GM12878 (cell line): ENCODE measurements at regions not wholly inside any gene's neighbourhood (a gene's known extent, or its start where the extent isn't known, plus 50 kb on each side); places are given as distances from the start of the nearest gene placed in this dataset.

Experiments
- ATAC-seq: fragments of 200-7000 bp; cut with Tn5 transposase; 3 replicates; pipeline ENCODE4 v1.9.1; 2020; ENCODE audit warnings: mild to moderate bottlenecking, moderate library complexity
- BruUV-seq: library from RNA; stranded (reverse); fragments of 400-500 nt; replicated peaks from 2 replicates; lab custom pipeline; 2021; lab: Mats Ljungman, UMichigan
- CTCF ChIA-PET: fragments of 300-600 bp; sonication (Branson Sonifier 250); formaldehyde crosslinking; extraction: SDS; loops from one replicate; lab custom pipeline; 2021; ENCODE audit warnings: inconsistent platforms; lab: Yijun Ruan, JAX
- POLR2A ChIA-PET: fragments of 350-600 bp; formaldehyde crosslinking; extraction: SDS; loops from one replicate; lab custom pipeline; 2021; ENCODE audit warnings: inconsistent platforms; lab: Charles Lee
- RAD21 ChIA-PET: fragments of 300-600 bp; sonication (Branson Sonifier 250); formaldehyde crosslinking; loops from one replicate; lab custom pipeline; 2023; ENCODE audit warnings: antibody characterized with exemption; ENCODE audit not compliant: unreplicated experiment; lab: Charles Lee
- SMC1A ChIA-PET: fragments of 300-600 bp; sonication (Branson Sonifier 250); formaldehyde crosslinking; loops from one replicate; lab custom pipeline; 2023; ENCODE audit not compliant: unreplicated experiment, uncharacterized antibody; lab: Charles Lee
- DNase-seq: peaks from one replicate; pipeline ENCODE4 v3.0.0-alpha.2; 2011; ENCODE audit warnings: low read depth, low spot score
- FAIRE-seq: peaks from 3 replicates; lab custom pipeline; 2011; peaks lifted over from hg19 to GRCh38; lab: Jason Lieb, UNC
- H2AFZ ChIP-seq: 2 replicates; pipeline ENCODE4 v1.6.0; 2011; ENCODE audit warnings: low read depth, low read length, control low read depth; ENCODE audit not compliant: control insufficient read depth
- H3K27ac ChIP-seq: 2 replicates; pipeline ENCODE4 v1.5.1; 2011; ENCODE audit warnings: control low read depth; ENCODE audit not compliant: control insufficient read depth, insufficient read depth
- H3K27me3 ChIP-seq, 2 experiments: replicated peaks in 1 of 2; 2 replicates each; pipeline versions ENCODE4 v1.6.0 to v1.6.1; 2011; ENCODE audit warnings: low read length in 1 of 2; ENCODE audit not compliant: control insufficient read depth in 2 of 2, insufficient read depth in 2 of 2
- H3K36me3 ChIP-seq, 2 experiments: 2 replicates each; pipeline ENCODE4 v1.5.1; 2011; ENCODE audit warnings: low read length in 1 of 2; ENCODE audit not compliant: control insufficient read depth in 2 of 2, insufficient read depth in 2 of 2
- H3K4me1 ChIP-seq: 2 replicates; pipeline ENCODE4 v1.6.1; 2011; ENCODE audit warnings: mild to moderate bottlenecking, low read length, moderate library complexity, mixed read lengths; ENCODE audit not compliant: control insufficient read depth, insufficient read depth
- H3K4me2 ChIP-seq: 2 replicates; pipeline ENCODE4 v1.6.0; 2011; ENCODE audit warnings: control low read depth; ENCODE audit not compliant: control insufficient read depth, insufficient read depth
- H3K4me3 ChIP-seq: fragments of 200-600 bp; sonication (generic); 2 replicates; pipeline ENCODE4 v1.5.1; 2016
- H3K79me2 ChIP-seq: 2 replicates; pipeline ENCODE4 v1.6.0; 2011; ENCODE audit warnings: low read length; ENCODE audit not compliant: control insufficient read depth, insufficient read depth
- H3K9ac ChIP-seq: 2 replicates; pipeline ENCODE4 v1.8.0; 2011; ENCODE audit warnings: low read length, control low read depth, mixed read lengths; ENCODE audit not compliant: control insufficient read depth, insufficient read depth
- H3K9me3 ChIP-seq: replicated peaks from 3 replicates; pipeline ENCODE4 v1.5.1; 2011; ENCODE audit warnings: mild to moderate bottlenecking, low read length; ENCODE audit not compliant: control insufficient read depth, insufficient read depth
- H4K20me1 ChIP-seq: 2 replicates; pipeline ENCODE4 v1.6.0; 2011; ENCODE audit not compliant: control insufficient read depth, insufficient read depth
- CBX3 ChIP-seq: fragments of 200-600 bp; sonication (generic); IDR thresholded peaks from 2 replicates; pipeline ENCODE4 v1.6.1; 2016; ENCODE audit warnings: low read depth, borderline replicate concordance
- CHD1 ChIP-seq: IDR thresholded peaks from 2 replicates; pipeline ENCODE4 v1.6.1; 2012; ENCODE audit warnings: low read depth, low read length, improper control_type of control experiment
- KDM1A ChIP-seq: fragments of 200-600 bp; sonication (generic); IDR thresholded peaks from 2 replicates; pipeline ENCODE4 v1.6.1; 2016; ENCODE audit warnings: borderline replicate concordance
- MXI1 ChIP-seq: fragments of 150-350 bp; IDR thresholded peaks from 2 replicates; pipeline ENCODE4 v1.6.1; 2011; ENCODE audit warnings: low read depth, mild to moderate bottlenecking, inconsistent platforms, low read length, improper control_type of control experiment
- NBN ChIP-seq: fragments of 450-650 bp; IDR thresholded peaks from 2 replicates; pipeline ENCODE4 v1.6.1; 2016
- NFXL1 ChIP-seq: fragments of 450-650 bp; IDR thresholded peaks from 2 replicates; pipeline ENCODE4 v1.6.1; 2017; ENCODE audit warnings: antibody characterized with exemption, mild to moderate bottlenecking, borderline replicate concordance
- PAX5 ChIP-seq: IDR thresholded peaks from 2 replicates; pipeline ENCODE4 v1.6.1; 2011; ENCODE audit warnings: low read depth, low read length, borderline replicate concordance
- RBBP5 ChIP-seq: fragments of 200-600 bp; sonication (generic); conservative IDR thresholded peaks from 2 replicates; pipeline ENCODE4 v1.6.1; 2016
- SMAD1 ChIP-seq: fragments of 450-650 bp; IDR thresholded peaks from 2 replicates; pipeline ENCODE4 v1.6.1; 2018; ENCODE audit warnings: mild to moderate bottlenecking, low read depth; ENCODE audit not compliant: partially characterized antibody
- SPI1 ChIP-seq: IDR thresholded peaks from 2 replicates; pipeline ENCODE4 v1.6.1; 2011; ENCODE audit warnings: low read depth, mild to moderate bottlenecking, low read length, moderate library complexity, borderline replicate concordance; ENCODE audit not compliant: insufficient read depth
- ZNF622 ChIP-seq: fragments of 450-650 bp; IDR thresholded peaks from 2 replicates; pipeline ENCODE4 v1.6.1; 2017; ENCODE audit warnings: mild to moderate bottlenecking, inconsistent platforms
- WGBS: methylation state at CpG from one replicate; pipeline ENCODE4 v1.1.6; 2016; ENCODE audit warnings: low lambda C conversion rate; ENCODE audit not compliant: insufficient replicate concordance, insufficient coverage; ENCODE audit errors: missing lambda C conversion rate; 5-methylcytosine and 5-hydroxymethylcytosine counted together
- in situ Hi-C: fragments of 300-500 bp; cut with MboI; formaldehyde crosslinking; loops from 9 replicates; pipeline ENCODE4 v1.14.3; 2018; ENCODE audit warnings: mixed read lengths
- intact Hi-C: fragments of 100-400 bp; cut with micrococcal nuclease; formaldehyde crosslinking; loops from one replicate; pipeline ENCODE4 v1.14.2; 2022; ENCODE audit not compliant: unreplicated experiment
- TF ChIP-seq, protein P1 (sequence below): fragments of 450-650 bp; IDR thresholded peaks from 2 replicates; pipeline ENCODE4 v1.6.1; 2017; ENCODE audit warnings: antibody characterized with exemption, mild to moderate bottlenecking, moderate library complexity
- TF ChIP-seq, protein P2 (sequence below): fragments of 450-650 bp; IDR thresholded peaks from 2 replicates; pipeline ENCODE4 v1.6.1; 2018; ENCODE audit warnings: mild to moderate bottlenecking, low read depth, moderate library complexity; ENCODE audit not compliant: partially characterized antibody

- BruUV-seq = no TSS peak
- ATAC-seq = no peak
- no peaks in the 10 kb centered on the region for H3K36me3 ChIP-seq
- TF ChIP-seq NBN = no peak
- no peak for TF ChIP-seq SPI1
- no peak for TF ChIP-seq CHD1
- TF ChIP-seq RBBP5 = no peak
- TF ChIP-seq NFXL1 = no peak
- TF ChIP-seq MXI1 = no peak
- TF ChIP-seq ZNF622 = no peak
- TF ChIP-seq KDM1A = no peak
- TF ChIP-seq, protein P1, sequence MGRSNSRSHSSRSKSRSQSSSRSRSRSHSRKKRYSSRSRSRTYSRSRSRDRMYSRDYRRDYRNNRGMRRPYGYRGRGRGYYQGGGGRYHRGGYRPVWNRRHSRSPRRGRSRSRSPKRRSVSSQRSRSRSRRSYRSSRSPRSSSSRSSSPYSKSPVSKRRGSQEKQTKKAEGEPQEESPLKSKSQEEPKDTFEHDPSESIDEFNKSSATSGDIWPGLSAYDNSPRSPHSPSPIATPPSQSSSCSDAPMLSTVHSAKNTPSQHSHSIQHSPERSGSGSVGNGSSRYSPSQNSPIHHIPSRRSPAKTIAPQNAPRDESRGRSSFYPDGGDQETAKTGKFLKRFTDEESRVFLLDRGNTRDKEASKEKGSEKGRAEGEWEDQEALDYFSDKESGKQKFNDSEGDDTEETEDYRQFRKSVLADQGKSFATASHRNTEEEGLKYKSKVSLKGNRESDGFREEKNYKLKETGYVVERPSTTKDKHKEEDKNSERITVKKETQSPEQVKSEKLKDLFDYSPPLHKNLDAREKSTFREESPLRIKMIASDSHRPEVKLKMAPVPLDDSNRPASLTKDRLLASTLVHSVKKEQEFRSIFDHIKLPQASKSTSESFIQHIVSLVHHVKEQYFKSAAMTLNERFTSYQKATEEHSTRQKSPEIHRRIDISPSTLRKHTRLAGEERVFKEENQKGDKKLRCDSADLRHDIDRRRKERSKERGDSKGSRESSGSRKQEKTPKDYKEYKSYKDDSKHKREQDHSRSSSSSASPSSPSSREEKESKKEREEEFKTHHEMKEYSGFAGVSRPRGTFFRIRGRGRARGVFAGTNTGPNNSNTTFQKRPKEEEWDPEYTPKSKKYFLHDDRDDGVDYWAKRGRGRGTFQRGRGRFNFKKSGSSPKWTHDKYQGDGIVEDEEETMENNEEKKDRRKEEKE = no peak
- TF ChIP-seq CBX3 = no peak
- TF ChIP-seq SMAD1 = no peak
- no peak for TF ChIP-seq PAX5
- TF ChIP-seq, protein P2, sequence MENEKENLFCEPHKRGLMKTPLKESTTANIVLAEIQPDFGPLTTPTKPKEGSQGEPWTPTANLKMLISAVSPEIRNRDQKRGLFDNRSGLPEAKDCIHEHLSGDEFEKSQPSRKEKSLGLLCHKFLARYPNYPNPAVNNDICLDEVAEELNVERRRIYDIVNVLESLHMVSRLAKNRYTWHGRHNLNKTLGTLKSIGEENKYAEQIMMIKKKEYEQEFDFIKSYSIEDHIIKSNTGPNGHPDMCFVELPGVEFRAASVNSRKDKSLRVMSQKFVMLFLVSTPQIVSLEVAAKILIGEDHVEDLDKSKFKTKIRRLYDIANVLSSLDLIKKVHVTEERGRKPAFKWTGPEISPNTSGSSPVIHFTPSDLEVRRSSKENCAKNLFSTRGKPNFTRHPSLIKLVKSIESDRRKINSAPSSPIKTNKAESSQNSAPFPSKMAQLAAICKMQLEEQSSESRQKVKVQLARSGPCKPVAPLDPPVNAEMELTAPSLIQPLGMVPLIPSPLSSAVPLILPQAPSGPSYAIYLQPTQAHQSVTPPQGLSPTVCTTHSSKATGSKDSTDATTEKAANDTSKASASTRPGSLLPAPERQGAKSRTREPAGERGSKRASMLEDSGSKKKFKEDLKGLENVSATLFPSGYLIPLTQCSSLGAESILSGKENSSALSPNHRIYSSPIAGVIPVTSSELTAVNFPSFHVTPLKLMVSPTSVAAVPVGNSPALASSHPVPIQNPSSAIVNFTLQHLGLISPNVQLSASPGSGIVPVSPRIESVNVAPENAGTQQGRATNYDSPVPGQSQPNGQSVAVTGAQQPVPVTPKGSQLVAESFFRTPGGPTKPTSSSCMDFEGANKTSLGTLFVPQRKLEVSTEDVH = no peak
- no peak overlapping the region for H3K4me3 ChIP-seq
- no peaks in the 10 kb centered on the region for H4K20me1 ChIP-seq
- no peak overlapping the region for H3K4me2 ChIP-seq
- CTCF ChIA-PET = interaction anchor here (1.4 kb wide), 1 partner anchor 12 kb away, joined by 3 read pairs; no protein-coding TSS in a partner anchor
- no peaks in the 10 kb centered on the region for H3K79me2 ChIP-seq
- H3K27me3 ChIP-seq = no peaks in the 10 kb centered on the region
- SMC1A ChIA-PET = no interaction called here
- POLR2A ChIA-PET = no interaction called here
- in situ Hi-C loops (no loop called here), intact Hi-C loops (no loop called here)
- no peak overlapping the region for H3K27ac ChIP-seq
- RAD21 ChIA-PET = no interaction called here
- WGBS = 25% methylated on average over 5 of the region's 5 CpGs
- H3K9ac ChIP-seq = no peak overlapping the region
- no peak for DNase-seq
- no peaks in the 10 kb centered on the region for H3K4me1 ChIP-seq
- no peak for FAIRE-seq
- H3K9me3 ChIP-seq = no peaks in the 10 kb centered on the region
- no peak overlapping the region for H2AFZ ChIP-seq
Observed at GRCh38 chr1:102336602-102337001, 339.9 kb upstream of the OLFM3 start.
